ENCODE measurements at regions not wholly inside any gene's neighbourhood (a gene's known extent, or its start where the extent isn't known, plus 50 kb on each side); places are given as distances from the start of the nearest gene placed in this dataset.

GRCh38 chr7:17134786-17135185, 163.7 kb upstream of the AHR start:
- WGBS, 2 experiments (ENCODE audit: extremely low coverage in 1 of 2, insufficient coverage in 1 of 2, insufficient read length in 1 of 2, insufficient replicate concordance in 2 of 2, low coverage in 1 of 2, low lambda C conversion rate in 2 of 2, missing lambda C conversion rate in 1 of 2): 86% methylated on average over 1 of the region's 1 CpG; no CpG with 5 or more reads in 1 of the 2 experiments
- Histone ChIP-seq H3K79me2 (ENCODE audit: control insufficient read depth in 1 of 2, insufficient read depth in 2 of 2, low read length in 2 of 2) (no peaks in the 10 kb centered on the region), H3K23me2 (ENCODE audit: low read depth, low read length) (no peaks in the 10 kb centered on the region), H3K14ac (ENCODE audit: insufficient read length) (no peak overlapping the region), H4K8ac (ENCODE audit: extremely low read depth, insufficient read depth, low read length) (no peak overlapping the region), H3K36me3 (ENCODE audit: control insufficient read depth in 2 of 4, insufficient read depth in 4 of 4, low read length in 3 of 4) (no peaks in the 10 kb centered on the region), H2AFZ (ENCODE audit: low read length) (no peak overlapping the region), H3K79me1 (ENCODE audit: low read depth, low read length) (no peaks in the 10 kb centered on the region), H2BK12ac (ENCODE audit: low read depth, low read length) (no peak overlapping the region), H2BK120ac (replicated peaks; ENCODE audit: low read depth, low read length) (no peak overlapping the region), H4K20me1 (replicated peaks in 1 of 2; ENCODE audit: control insufficient read depth in 1 of 2, insufficient read depth in 2 of 2, low read length in 2 of 2) (no peaks in the 10 kb centered on the region), H2BK5ac (ENCODE audit: low read depth, low read length) (no peak overlapping the region), H3K9me3 (ENCODE audit: insufficient read depth in 2 of 2, low read depth in 1 of 2, low read length in 1 of 2) (no peaks in the 10 kb centered on the region), H3K9ac (replicated peaks in 1 of 4; ENCODE audit: extremely low read depth in 1 of 4, low read depth in 3 of 4, low read length in 3 of 4) (no peak overlapping the region), H3K18ac (ENCODE audit: extremely low read depth, low read length) (no peak overlapping the region), H2BK15ac (ENCODE audit: low read length) (no peak overlapping the region), H2BK20ac (ENCODE audit: low read length) (no peak overlapping the region), H3K23ac (ENCODE audit: insufficient read length) (no peak overlapping the region), H3K4ac (replicated peaks; ENCODE audit: insufficient read length, low read depth, low read length) (no peak overlapping the region), H3K4me1 (replicated peaks in 1 of 4; ENCODE audit: control insufficient read depth in 3 of 4, insufficient read depth in 4 of 4, low read length in 3 of 4) (no peaks in the 10 kb centered on the region), H2AK5ac (ENCODE audit: low read depth, low read length) (no peak overlapping the region), H4K5ac (ENCODE audit: insufficient read length, low read depth, low read length) (no peak overlapping the region), H3K4me3 (ENCODE audit: extremely low read depth in 1 of 4, insufficient read depth in 2 of 4, low read depth in 3 of 4, low read length in 4 of 4) (no peak overlapping the region), H3K56ac (replicated peaks; ENCODE audit: insufficient read length, low read depth, low read length) (no peak overlapping the region), H3K4me2 (ENCODE audit: insufficient read depth in 1 of 2, low read depth in 2 of 2, low read length in 2 of 2) (no peak overlapping the region), H3K27me3 (replicated peaks in 1 of 4; ENCODE audit: control insufficient read depth in 3 of 4, extremely low read depth in 1 of 4, insufficient read depth in 3 of 4, low read length in 3 of 4) (no peaks in the 10 kb centered on the region), H3K27ac (ENCODE audit: low read depth, low read length) (no peak overlapping the region), H4K91ac (replicated peaks; ENCODE audit: insufficient read length, low read length) (no peak overlapping the region)
- no peak for TF ChIP-seq EZH2 (IDR thresholded peaks at IDR 0.05; ENCODE audit: low read depth, low read length, severe bottlenecking)
- DNase-seq (ENCODE audit: low read depth in 1 of 2, low spot score in 2 of 2) (no peak), FAIRE-seq (no peak)
- ChIA-PET CTCF (ENCODE audit: partially characterized antibody) (interaction anchor here (0.6 kb wide), 2 partner anchors 77 to 488 kb away, joined by 3 to 4 read pairs; no protein-coding TSS in a partner anchor), POLR2A (ENCODE audit: partially characterized antibody) (no interaction called here)
